ENCODE measurements at regions not wholly inside any gene's neighbourhood (a gene's known extent, or its start where the extent isn't known, plus 50 kb on each side); places are given as distances from the start of the nearest gene placed in this dataset.

GRCh38 chr21:43345046-43345745 lies 81.7 kb downstream of the SIK1 start:
- H3K9me3 Mint-ChIP-seq: no peaks in the 10 kb centered on the region
- no peak for ATAC-seq (ENCODE audit: low read depth in 2 of 2)
- no peak overlapping the region for H3K27ac Mint-ChIP-seq
- no peaks in the 10 kb centered on the region for H3K36me3 Mint-ChIP-seq
- peaks cover 0 to 4% (median 0%) of the 10 kb centered on the region in 3 donors for H3K27me3 Mint-ChIP-seq
- DNase-seq: no peak
- H3K4me1 Mint-ChIP-seq: peaks cover 2 to 6% (median 5%) of the 10 kb centered on the region in 3 donors
- no peak overlapping the region for H3K4me3 Mint-ChIP-seq

GRCh38 chr21:43343992-43344886 lies 82.7 kb downstream of the SIK1 start:
- Mint-ChIP-seq H3K27ac (peak overlapping the region in 2 of 6 donors; percentile 36 to 44), H3K27me3 (peaks cover 0 to 6% (median 3%) of the 10 kb centered on the region in 3 donors), H3K4me1 (peaks cover 4 to 9% (median 9%) of the 10 kb centered on the region in 3 donors), H3K9me3 (no peaks in the 10 kb centered on the region), H3K4me3 (no peak overlapping the region), H3K36me3 (no peaks in the 10 kb centered on the region)
- no peak for DNase-seq
- ATAC-seq (ENCODE audit: low read depth in 2 of 2): no peak

- Mint-ChIP-seq H3K4me3 (no peak overlapping the region), H3K36me3 (no peaks in the 10 kb centered on the region), H3K27ac (no peak overlapping the region), H3K27me3 (peaks cover 0 to 12% (median 5%) of the 10 kb centered on the region in 3 donors), H3K9me3 (no peaks in the 10 kb centered on the region), H3K4me1 (peaks cover 13 to 18% (median 18%) of the 10 kb centered on the region in 3 donors)
- ATAC-seq (ENCODE audit: low read depth in 2 of 2) (no peak), DNase-seq (no peak)
Observed at GRCh38 chr21:43343095-43343991, 83.6 kb downstream of the SIK1 start.

- peak overlapping the region in 1 of 6 donors; percentile 65 for H3K27ac Mint-ChIP-seq
- peaks cover 0 to 12% (median 5%) of the 10 kb centered on the region in 3 donors for H3K27me3 Mint-ChIP-seq
- ATAC-seq (ENCODE audit: low read depth in 2 of 2) (no peak), DNase-seq (no peak)
- peaks cover 0 to 8% of the 10 kb centered on the region in 2 donors for H3K36me3 Mint-ChIP-seq
- peaks cover 0 to 6% (median 0%) of the 10 kb centered on the region in 7 donors for H3K9me3 Mint-ChIP-seq
- no peak overlapping the region for H3K4me3 Mint-ChIP-seq
- peaks cover 23 to 28% (median 26%) of the 10 kb centered on the region in 3 donors for H3K4me1 Mint-ChIP-seq
Observed at GRCh38 chr21:43342301-43342881, 84.5 kb downstream of the SIK1 start.

- peaks cover 0 to 15% of the 10 kb centered on the region in 2 donors for H3K36me3 Mint-ChIP-seq
- peak overlapping the region in 1 of 6 donors; percentile 75 for H3K27ac Mint-ChIP-seq
- H3K27me3 Mint-ChIP-seq: peaks cover 0 to 12% (median 5%) of the 10 kb centered on the region in 3 donors
- no peak for ATAC-seq (ENCODE audit: low read depth in 2 of 2)
- H3K4me3 Mint-ChIP-seq: no peak overlapping the region
- H3K4me1 Mint-ChIP-seq: peaks cover 24 to 32% (median 28%) of the 10 kb centered on the region in 3 donors
- no peak for DNase-seq
- H3K9me3 Mint-ChIP-seq: peaks cover 0 to 13% (median 2%) of the 10 kb centered on the region in 7 donors
Observed at GRCh38 chr21:43341378-43342161, 85.4 kb downstream of the SIK1 start.

GRCh38 chr21:43340491-43341377 lies 86.2 kb downstream of the SIK1 start:
- peaks cover 0 to 13% (median 2%) of the 10 kb centered on the region in 7 donors for H3K9me3 Mint-ChIP-seq
- H3K36me3 Mint-ChIP-seq: peaks cover 0 to 15% of the 10 kb centered on the region in 2 donors
- peak overlapping the region in 1 of 8 donors; percentile 47 for H3K4me3 Mint-ChIP-seq
- ATAC-seq (ENCODE audit: low read depth in 2 of 2) (no peak), DNase-seq (no peak)
- peaks cover 0 to 12% (median 5%) of the 10 kb centered on the region in 3 donors for H3K27me3 Mint-ChIP-seq
- peak overlapping the region in 1 of 6 donors; percentile 75 for H3K27ac Mint-ChIP-seq
- peaks cover 23 to 33% (median 32%) of the 10 kb centered on the region in 3 donors for H3K4me1 Mint-ChIP-seq

GRCh38 chr21:43339668-43340067 lies 87.3 kb downstream of the SIK1 start:
- Mint-ChIP-seq H3K27me3 (peaks cover 0 to 12% (median 5%) of the 10 kb centered on the region in 3 donors), H3K27ac (peak overlapping the region in 2 of 6 donors; percentile 92 to 93), H3K4me1 (peaks cover 32 to 43% (median 42%) of the 10 kb centered on the region in 3 donors), H3K9me3 (peaks cover 0 to 13% (median 2%) of the 10 kb centered on the region in 7 donors), H3K4me3 (peak overlapping the region in 1 of 8 donors; percentile 37), H3K36me3 (peaks cover 0 to 15% of the 10 kb centered on the region in 2 donors)
- DNase-seq (no peak), ATAC-seq (ENCODE audit: low read depth in 2 of 2) (no peak)

- peaks cover 37 to 47% (median 45%) of the 10 kb centered on the region in 3 donors for H3K4me1 Mint-ChIP-seq
- peaks cover 0 to 12% (median 5%) of the 10 kb centered on the region in 3 donors for H3K27me3 Mint-ChIP-seq
- ATAC-seq (ENCODE audit: low read depth in 2 of 2) (peak in 1 of 2 donors; percentile 21), DNase-seq (no peak)
- H3K4me3 Mint-ChIP-seq: peak overlapping the region in 5 of 8 donors; percentile 16 to 70 (median 53)
- peaks cover 0 to 15% of the 10 kb centered on the region in 2 donors for H3K36me3 Mint-ChIP-seq
- H3K9me3 Mint-ChIP-seq: peaks cover 0 to 13% (median 2%) of the 10 kb centered on the region in 7 donors
- H3K27ac Mint-ChIP-seq: peak overlapping the region; percentile 60 to 93 (median 89)
Observed at GRCh38 chr21:43338951-43339350, 88.0 kb downstream of the SIK1 start.

- H3K4me1 Mint-ChIP-seq: peaks cover 43 to 49% (median 47%) of the 10 kb centered on the region in 3 donors
- peaks cover 0 to 19% (median 5%) of the 10 kb centered on the region in 3 donors for H3K27me3 Mint-ChIP-seq
- ATAC-seq (ENCODE audit: low read depth in 2 of 2) (peak; percentile 52 to 79), DNase-seq (no peak)
- H3K4me3 Mint-ChIP-seq: peak overlapping the region in 4 of 8 donors; percentile 37 to 70 (median 67)
- H3K36me3 Mint-ChIP-seq: peaks cover 0 to 15% of the 10 kb centered on the region in 2 donors
- H3K27ac Mint-ChIP-seq: peak overlapping the region; percentile 79 to 97 (median 92)
- H3K9me3 Mint-ChIP-seq: peaks cover 0 to 13% (median 2%) of the 10 kb centered on the region in 7 donors
Observed at GRCh38 chr21:43337901-43338655, 88.9 kb downstream of the SIK1 start.

- DNase-seq (no peak), ATAC-seq (ENCODE audit: low read depth in 2 of 2) (no peak)
- peak overlapping the region in 1 of 8 donors; percentile 9 for H3K4me3 Mint-ChIP-seq
- H3K36me3 Mint-ChIP-seq: peaks cover 0 to 15% of the 10 kb centered on the region in 2 donors
- H3K9me3 Mint-ChIP-seq: peaks cover 0 to 13% (median 2%) of the 10 kb centered on the region in 7 donors
- H3K4me1 Mint-ChIP-seq: peaks cover 49% of the 10 kb centered on the region in 3 donors
- peaks cover 5 to 22% (median 16%) of the 10 kb centered on the region in 3 donors for H3K27me3 Mint-ChIP-seq
- peak overlapping the region; percentile 33 to 90 (median 81) for H3K27ac Mint-ChIP-seq
Observed at GRCh38 chr21:43335119-43335518, 91.8 kb downstream of the SIK1 start.

Measured in naive B cell (primary cell).